ENCODE measurements at regions not wholly inside any gene's neighbourhood (a gene's known extent, or its start where the extent isn't known, plus 50 kb on each side); places are given as distances from the start of the nearest gene placed in this dataset.
"Not testable (repeated sequence)": the region's sequence is repeated elsewhere in the genome, so short reads cannot be mapped to it uniquely, and the experiment has no call there.

- DNase-seq (ENCODE audit: low spot score); ATAC-seq: not testable (repeated sequence)
Observed at GRCh38 chr1:273772-274171, 177.7 kb downstream of the OR4F29 start.

- DNase-seq (ENCODE audit: low spot score), result peak; percentile 82
- not testable (repeated sequence) for ATAC-seq
Observed at GRCh38 chr1:267815-268214, 183.7 kb downstream of the OR4F29 start.
